Left ventricle myocardium inferior (tissue), 1 donor: ENCODE measurements at regions not wholly inside any gene's neighbourhood (a gene's known extent, or its start where the extent isn't known, plus 50 kb on each side); places are given as distances from the start of the nearest gene placed in this dataset.
A peak's percentile ranks its signal among the peaks of the same experiment; 100 is the strongest.

Source experiments
- DNase-seq: peaks from one replicate; pipeline ENCODE4 v3.0.0-alpha.2; 2020
- H3K27ac ChIP-seq: fragments of 200-600 bp; replicated peaks from 2 replicates; pipeline ENCODE4 v1.8.0; 2021
- H3K27me3 ChIP-seq: fragments of 200-600 bp; 2 replicates; pipeline ENCODE4 v1.8.0; 2021; ENCODE audit warnings: low read depth
- H3K36me3 ChIP-seq: fragments of 200-600 bp; 2 replicates; pipeline ENCODE4 v1.8.0; 2021
- H3K4me1 ChIP-seq: fragments of 200-600 bp; 2 replicates; pipeline ENCODE4 v1.8.0; 2021
- H3K4me3 ChIP-seq: fragments of 200-600 bp; 2 replicates; pipeline ENCODE4 v1.8.0; 2021; ENCODE audit warnings: mild to moderate bottlenecking, moderate library complexity
- H3K9me3 ChIP-seq: fragments of 200-600 bp; replicated peaks from 2 replicates; pipeline ENCODE4 v1.8.0; 2021
- intact Hi-C: fragments of 100-400 bp; cut with micrococcal nuclease; formaldehyde crosslinking; loops from one replicate; pipeline ENCODE4 v1.11.0; 2022
- TF ChIP-seq, protein P1 (sequence below): fragments of 200-600 bp; IDR thresholded peaks from 2 replicates; pipeline ENCODE4 v1.8.0; 2021; ENCODE audit warnings: antibody characterized with exemption, mild to moderate bottlenecking, borderline replicate concordance
- donor health status: DM: no; HTN: yes; CAD: no; lungs with severe emphysema.

GRCh38 chr18:77648411-77648810 lies 398.8 kb downstream of the GALR1 start:
- intact Hi-C loops, result no loop called here

GRCh38 chr18:77650799-77651385 lies 401.2 kb downstream of the GALR1 start:
- H3K4me1 ChIP-seq, result no peaks in the 10 kb centered on the region
- no peak overlapping the region for H3K4me3 ChIP-seq
- TF ChIP-seq, protein P1, sequence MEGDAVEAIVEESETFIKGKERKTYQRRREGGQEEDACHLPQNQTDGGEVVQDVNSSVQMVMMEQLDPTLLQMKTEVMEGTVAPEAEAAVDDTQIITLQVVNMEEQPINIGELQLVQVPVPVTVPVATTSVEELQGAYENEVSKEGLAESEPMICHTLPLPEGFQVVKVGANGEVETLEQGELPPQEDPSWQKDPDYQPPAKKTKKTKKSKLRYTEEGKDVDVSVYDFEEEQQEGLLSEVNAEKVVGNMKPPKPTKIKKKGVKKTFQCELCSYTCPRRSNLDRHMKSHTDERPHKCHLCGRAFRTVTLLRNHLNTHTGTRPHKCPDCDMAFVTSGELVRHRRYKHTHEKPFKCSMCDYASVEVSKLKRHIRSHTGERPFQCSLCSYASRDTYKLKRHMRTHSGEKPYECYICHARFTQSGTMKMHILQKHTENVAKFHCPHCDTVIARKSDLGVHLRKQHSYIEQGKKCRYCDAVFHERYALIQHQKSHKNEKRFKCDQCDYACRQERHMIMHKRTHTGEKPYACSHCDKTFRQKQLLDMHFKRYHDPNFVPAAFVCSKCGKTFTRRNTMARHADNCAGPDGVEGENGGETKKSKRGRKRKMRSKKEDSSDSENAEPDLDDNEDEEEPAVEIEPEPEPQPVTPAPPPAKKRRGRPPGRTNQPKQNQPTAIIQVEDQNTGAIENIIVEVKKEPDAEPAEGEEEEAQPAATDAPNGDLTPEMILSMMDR, result peak; percentile 94
- DNase-seq, result peak; percentile 76
- no peak overlapping the region for H3K27ac ChIP-seq
- peaks cover 62% of the 10 kb centered on the region for H3K27me3 ChIP-seq
- peaks cover 7% of the 10 kb centered on the region for H3K9me3 ChIP-seq
- no peaks in the 10 kb centered on the region for H3K36me3 ChIP-seq
- intact Hi-C loops, result no loop called here

More at GRCh38 chr18:77648411-77648810, 398.8 kb downstream of the GALR1 start:
- Histone ChIP-seq H3K4me1 (no peaks in the 10 kb centered on the region), H3K27ac (no peak overlapping the region), H3K4me3 (no peak overlapping the region), H3K36me3 (no peaks in the 10 kb centered on the region), H3K9me3 (peaks cover 7% of the 10 kb centered on the region), H3K27me3 (peaks cover 45% of the 10 kb centered on the region)
- TF ChIP-seq, protein P1, result no peak
- DNase-seq, result no peak

- intact Hi-C loops, result no loop called here
- DNase-seq, result no peak
- Histone ChIP-seq H3K4me1 (no peaks in the 10 kb centered on the region), H3K36me3 (no peaks in the 10 kb centered on the region), H3K27ac (no peak overlapping the region), H3K4me3 (no peak overlapping the region), H3K27me3 (peaks cover 68% of the 10 kb centered on the region), H3K9me3 (peaks cover 2% of the 10 kb centered on the region)
- TF ChIP-seq, protein P1, result no peak
Measured at GRCh38 chr18:77651441-77651840, 401.8 kb downstream of the GALR1 start.

DNA sequence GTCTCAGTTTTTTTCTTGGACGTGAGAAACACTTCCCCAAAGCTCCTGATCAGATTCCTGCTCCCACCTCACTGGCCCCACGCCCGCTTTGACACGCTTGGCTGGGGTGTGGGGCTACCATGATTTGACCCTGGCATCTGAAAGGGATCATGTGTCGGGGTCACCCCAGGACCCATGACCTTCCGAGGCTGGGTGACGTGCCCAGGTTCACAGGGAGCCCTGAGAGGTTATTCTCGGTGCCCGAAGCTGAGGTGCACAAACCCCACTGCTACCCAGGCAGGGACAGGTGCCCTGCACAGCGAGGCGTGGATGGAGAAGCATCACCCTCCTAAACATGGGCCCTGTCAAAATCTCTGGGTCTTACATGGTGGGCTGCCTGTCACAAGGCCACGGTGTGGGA lies 404.1 kb downstream of the GALR1 start:
- TF ChIP-seq, protein P1, result no peak
- no peaks in the 10 kb centered on the region for H3K4me1 ChIP-seq
- DNase-seq, result no peak
- no peak overlapping the region for H3K4me3 ChIP-seq
- intact Hi-C loops, result no loop called here
- peaks cover 75% of the 10 kb centered on the region for H3K27me3 ChIP-seq
- H3K36me3 ChIP-seq, result no peaks in the 10 kb centered on the region
- no peak overlapping the region for H3K27ac ChIP-seq
- no peaks in the 10 kb centered on the region for H3K9me3 ChIP-seq

GRCh38 chr18:77654302-77654701 lies 404.7 kb downstream of the GALR1 start:
- no peaks in the 10 kb centered on the region for H3K4me1 ChIP-seq
- no peak overlapping the region for H3K27ac ChIP-seq
- TF ChIP-seq, protein P1, result no peak
- H3K27me3 ChIP-seq, result peaks cover 79% of the 10 kb centered on the region
- no peak for DNase-seq
- H3K4me3 ChIP-seq, result no peak overlapping the region
- intact Hi-C loops, result no loop called here
- H3K36me3 ChIP-seq, result no peaks in the 10 kb centered on the region
- no peaks in the 10 kb centered on the region for H3K9me3 ChIP-seq
